IPS-NIHi11 (cell line): ENCODE measurements at regions not wholly inside any gene's neighbourhood (a gene's known extent, or its start where the extent isn't known, plus 50 kb on each side); places are given as distances from the start of the nearest gene placed in this dataset.
"Not testable (repeated sequence)": the region's sequence is repeated elsewhere in the genome, so short reads cannot be mapped to it uniquely, and the experiment has no call there.

Source experiments
- DNase-seq: peaks from one replicate; pipeline ENCODE4 v3.0.0; 2012; ENCODE audit warnings: mixed read lengths, low spot score

GRCh38 chr17:64772845-64773299, 110.8 kb upstream of the SMURF2 start:
- DNase-seq, result no peak

- no peak for DNase-seq
Measured at GRCh38 chr17:64771980-64772844, 110.1 kb upstream of the SMURF2 start.

- no peak for DNase-seq
Measured at GRCh38 chr17:64769712-64770111, 107.6 kb upstream of the SMURF2 start.

DNA sequence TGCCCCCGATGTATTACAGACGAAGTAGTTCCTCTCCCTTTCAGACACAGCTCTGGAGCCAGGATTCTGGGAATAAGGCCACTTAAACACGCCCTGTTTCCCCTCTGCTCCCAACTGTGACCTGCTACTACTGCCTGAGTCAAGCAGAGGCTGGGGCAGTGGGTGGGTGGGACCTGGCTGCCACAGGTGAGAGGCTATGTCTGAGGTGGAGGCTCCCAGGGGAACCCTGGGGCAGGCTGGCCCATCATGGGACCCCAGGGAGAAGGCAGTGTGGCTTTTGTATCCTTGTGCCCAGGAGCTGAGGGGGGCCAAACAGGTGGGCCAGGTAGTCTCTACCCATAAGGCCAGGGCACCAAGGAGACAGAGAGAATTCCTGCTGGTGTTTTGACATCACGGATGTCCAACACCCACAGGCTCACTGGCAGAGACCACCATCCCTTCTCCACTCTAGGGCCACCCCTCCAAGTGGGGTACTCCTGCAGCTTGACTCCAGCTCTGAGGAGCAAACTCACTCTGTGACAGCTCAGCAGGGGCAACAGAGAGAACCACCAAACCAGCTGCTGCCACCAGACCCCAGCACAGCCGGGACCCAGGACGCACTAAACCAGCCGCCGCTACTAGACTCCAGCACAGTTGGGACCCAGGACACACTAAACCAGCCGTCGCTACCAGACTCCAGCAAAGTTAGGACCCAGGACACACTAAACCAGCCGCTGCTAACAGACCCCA, 105.3 kb upstream of the SMURF2 start:
- no peak for DNase-seq

GRCh38 chr17:64765191-64765889, 103.2 kb upstream of the SMURF2 start:
- no peak for DNase-seq

DNA sequence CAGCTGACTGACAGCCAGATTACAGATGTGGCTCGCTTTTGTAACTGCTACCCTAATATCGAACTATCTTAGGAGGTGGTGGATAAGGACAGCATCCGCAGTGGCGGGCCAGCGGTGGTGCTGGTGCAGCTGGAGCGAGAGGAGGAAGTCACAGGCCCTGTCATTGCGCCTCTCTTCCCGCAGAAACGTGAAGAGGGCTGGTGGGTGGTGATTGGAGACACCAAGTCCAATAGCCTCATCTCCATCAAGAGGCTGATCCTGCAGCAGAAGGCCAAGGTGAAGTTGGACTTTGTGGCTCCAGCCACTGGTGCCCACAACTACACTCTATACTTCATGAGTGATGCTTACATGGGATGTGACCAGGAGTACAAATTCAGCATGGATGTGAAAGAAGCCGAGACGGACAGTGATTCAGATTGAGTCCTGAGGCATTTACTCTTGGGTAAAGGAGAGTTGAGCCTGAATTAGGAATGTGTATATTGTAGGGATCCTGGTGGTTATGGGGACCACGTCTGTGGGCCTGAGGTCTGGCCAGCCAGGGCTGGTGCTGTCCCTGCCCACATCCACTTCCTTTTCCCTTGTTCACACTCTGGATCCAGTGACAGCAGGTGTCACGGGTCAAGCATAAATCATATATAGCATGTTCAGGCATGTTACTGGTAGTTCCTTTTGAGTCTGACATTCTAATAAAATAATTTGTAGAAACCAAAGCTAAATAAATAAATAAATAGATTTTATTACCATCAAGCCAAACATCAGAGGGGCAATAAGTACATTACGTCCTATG, 89.0 kb upstream of the SMURF2 start:
- no peak for DNase-seq

- DNase-seq, result no peak
Measured at GRCh38 chr17:64750478-64750877, 88.4 kb upstream of the SMURF2 start.

- DNase-seq, result no peak
Measured at GRCh38 chr17:64749306-64749705, 87.2 kb upstream of the SMURF2 start.

DNA sequence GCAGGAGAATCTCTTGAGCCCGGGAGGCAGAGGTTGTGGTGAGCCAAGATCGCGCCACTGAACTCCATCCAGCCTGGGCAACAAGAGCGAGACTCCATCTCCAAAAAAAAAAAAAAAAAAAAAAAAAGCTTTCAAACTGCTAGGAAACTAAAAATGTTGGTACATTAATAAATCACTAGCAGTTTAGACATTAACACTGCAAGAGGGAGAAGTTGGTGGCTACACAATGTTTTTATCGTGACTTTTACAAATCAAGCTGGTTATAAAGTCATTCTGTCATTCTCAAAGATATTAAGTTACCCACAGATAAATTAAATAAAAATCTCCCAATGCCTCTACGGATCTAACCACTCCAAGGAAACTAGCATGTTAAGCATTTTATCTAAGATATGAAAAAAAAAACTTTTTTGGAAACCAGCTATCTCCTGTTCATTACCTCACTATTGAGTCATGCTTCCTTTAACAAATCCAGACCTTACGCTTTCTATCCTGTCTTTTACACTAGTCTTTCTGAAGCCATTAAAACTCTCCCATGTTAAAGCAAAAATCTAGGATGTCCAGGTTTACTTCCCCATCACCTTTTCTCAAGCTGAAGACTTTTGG, 85.9 kb upstream of the SMURF2 start:
- no peak for DNase-seq

- DNase-seq, result no peak
Measured at GRCh38 chr17:64742326-64742725, 80.2 kb upstream of the SMURF2 start.

- not testable (repeated sequence) for DNase-seq
Measured at GRCh38 chr17:64741916-64742315, 79.8 kb upstream of the SMURF2 start.

DNA sequence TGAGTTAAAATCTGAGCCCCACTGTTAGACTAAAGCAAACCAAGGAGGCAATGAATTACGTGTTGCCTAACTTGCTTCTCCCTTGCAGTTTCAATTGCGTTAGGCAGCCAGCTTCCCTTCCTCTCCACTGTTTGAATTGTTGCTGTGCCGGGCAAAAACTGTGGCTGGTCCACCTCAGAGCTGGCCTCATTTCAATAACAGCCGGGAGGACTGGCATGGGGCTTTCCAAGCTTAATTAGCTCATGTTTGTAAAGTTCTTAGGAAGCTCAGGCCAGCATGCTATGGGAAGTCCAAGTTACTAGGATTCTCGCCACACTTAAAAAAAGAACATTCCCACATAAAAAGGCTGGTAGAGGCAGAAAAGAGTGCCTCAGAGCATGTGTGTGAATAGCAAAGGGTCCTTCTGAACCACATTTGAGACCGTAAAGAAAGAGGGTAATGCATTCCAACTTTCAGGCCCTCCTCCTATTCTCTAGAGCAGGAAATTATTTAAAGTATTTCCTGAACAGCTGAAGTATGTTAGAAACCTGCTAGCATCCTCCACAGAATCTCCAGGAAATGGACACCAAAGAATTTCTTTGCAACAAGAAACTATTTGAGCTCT, 79.0 kb upstream of the SMURF2 start:
- DNase-seq, result no peak

- peak; percentile 35 for DNase-seq
Measured at GRCh38 chr17:64739316-64740058, 77.4 kb upstream of the SMURF2 start.

GRCh38 chr17:64736804-64737492, 74.8 kb upstream of the SMURF2 start:
- DNase-seq, result peak; percentile 33

- no peak for DNase-seq
Measured at GRCh38 chr17:64732336-64733006, 70.4 kb upstream of the SMURF2 start.

- DNase-seq, result not testable (repeated sequence)
Measured at GRCh38 chr17:64730023-64730422, 67.9 kb upstream of the SMURF2 start.

- DNase-seq, result no peak
Measured at GRCh38 chr17:64729201-64729600, 67.1 kb upstream of the SMURF2 start.

DNA sequence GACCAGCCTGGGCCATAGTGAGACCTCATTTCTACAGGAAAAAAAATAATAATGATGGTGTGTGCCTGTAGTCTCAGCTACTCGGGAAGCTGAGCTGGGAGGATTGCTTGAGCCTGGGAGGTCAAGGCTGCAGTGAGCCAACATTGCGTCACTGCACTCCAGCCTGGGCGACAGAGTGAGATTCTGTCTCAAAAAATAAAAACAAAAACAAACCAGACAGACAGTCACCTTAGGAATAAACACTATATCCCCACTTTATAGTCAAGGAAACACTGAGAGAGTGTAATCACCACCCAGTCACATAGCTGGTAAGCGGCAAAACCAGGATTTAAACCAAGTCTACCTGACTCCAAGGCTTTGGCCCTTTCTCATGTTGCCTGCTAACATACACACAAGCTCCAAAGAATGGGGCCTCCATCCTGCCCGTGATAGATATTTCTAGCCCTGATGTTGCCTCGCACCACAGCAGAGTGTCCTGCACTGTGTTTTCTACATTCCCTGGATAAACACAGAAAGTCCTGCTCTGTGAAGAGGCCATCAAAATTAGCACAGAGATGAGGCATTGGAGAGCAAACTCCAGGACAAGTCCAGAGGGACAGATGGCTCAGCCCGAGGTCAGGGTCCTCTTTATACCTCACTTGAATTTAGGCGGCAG, 66.1 kb upstream of the SMURF2 start:
- DNase-seq, result no peak
